Coronary artery (tissue), 2 donors: ENCODE measurements at regions not wholly inside any gene's neighbourhood (a gene's known extent, or its start where the extent isn't known, plus 50 kb on each side); places are given as distances from the start of the nearest gene placed in this dataset.

ENCODE experiments used
- DNase-seq: peaks from one replicate; pipeline ENCODE4 v3.0.0-alpha.2; 2017; ENCODE audit warnings: low spot score
- H3K27ac ChIP-seq, 2 donors: fragments of 200-600 bp; sonication (generic); one replicate each; pipeline ENCODE4 v1.5.1; 2016 to 2019
- H3K4me3 ChIP-seq: fragments of 200-600 bp; sonication (generic); 2 replicates; pipeline ENCODE4 v1.5.1; 2016; ENCODE audit warnings: mild to moderate bottlenecking, moderate library complexity
- CTCF ChIP-seq: fragments of 200-600 bp; sonication (generic); IDR thresholded peaks from one replicate; pipeline ENCODE4 v1.5.1; 2019; ENCODE audit warnings: antibody characterized with exemption

DNA sequence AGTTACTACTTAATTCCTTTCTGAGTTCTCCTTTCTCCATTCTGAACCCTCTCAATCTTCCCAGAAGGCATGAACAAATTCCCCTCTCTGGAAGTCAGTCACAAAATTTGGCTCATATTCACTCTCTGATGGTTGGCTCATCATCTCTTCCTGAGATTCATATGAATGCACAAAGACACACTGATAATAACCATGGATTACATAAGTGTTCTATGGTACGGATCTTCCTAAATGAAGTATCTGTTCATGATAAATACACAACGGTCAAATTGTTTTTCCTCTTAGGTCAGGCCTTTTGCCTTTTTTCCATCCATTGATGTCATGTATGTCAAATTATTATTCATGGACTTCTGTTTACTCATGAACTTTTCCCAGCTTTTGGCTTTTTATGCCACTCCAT lies 162.6 kb downstream of the P2RY1 start:
- TF ChIP-seq CTCF, result no peak
- no peak overlapping the region for H3K4me3 ChIP-seq
- no peak overlapping the region for H3K27ac ChIP-seq
- DNase-seq, result no peak

- Histone ChIP-seq H3K4me3 (no peak overlapping the region), H3K27ac (no peak overlapping the region)
- no peak for TF ChIP-seq CTCF
- DNase-seq, result no peak
Measured at GRCh38 chr3:152998591-152998990, 163.4 kb upstream of the RAP2B start.

GRCh38 chr3:153000325-153000724 lies 161.7 kb upstream of the RAP2B start:
- no peak for DNase-seq
- H3K4me3 ChIP-seq, result no peak overlapping the region
- no peak overlapping the region for H3K27ac ChIP-seq
- TF ChIP-seq CTCF, result no peak

DNA sequence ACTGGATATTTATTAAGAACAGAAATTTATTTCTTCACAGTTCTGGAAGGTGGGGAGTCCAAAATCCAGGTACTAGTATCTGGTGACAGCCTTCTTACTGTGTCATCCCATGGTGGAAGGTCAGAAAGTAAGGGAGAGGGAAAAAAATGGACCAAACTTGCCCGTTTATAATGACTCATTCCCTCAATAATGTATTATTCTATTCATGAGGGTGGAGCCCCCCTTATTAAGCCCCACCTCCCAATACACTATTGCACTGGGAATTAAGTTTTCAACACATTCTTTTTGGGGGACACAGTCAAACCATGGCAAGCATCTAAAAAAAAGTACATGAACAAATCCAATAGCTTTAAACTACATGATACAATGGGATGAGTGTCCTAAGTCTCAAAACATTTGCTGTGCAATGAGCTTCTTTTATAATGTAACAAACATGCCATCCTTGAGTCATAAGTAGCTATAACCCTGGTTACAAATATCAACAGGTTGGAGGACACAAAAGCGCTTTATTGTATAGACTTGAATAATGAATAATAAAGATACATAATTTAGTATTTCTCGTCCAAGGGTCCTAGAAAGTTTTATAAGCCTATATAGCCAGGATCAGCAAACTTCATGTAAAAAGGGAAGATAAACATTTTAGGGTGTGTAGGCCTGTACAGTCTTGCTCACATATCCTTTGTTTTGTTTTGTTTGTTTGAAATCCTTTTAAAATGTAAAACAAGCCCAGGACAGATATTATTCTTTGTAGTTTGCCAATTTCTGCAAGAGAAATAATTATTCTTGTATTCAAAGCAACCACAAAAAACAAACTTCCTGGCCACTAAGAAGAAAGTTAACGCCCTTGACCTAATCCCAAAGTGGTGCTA lies 160.6 kb upstream of the RAP2B start:
- no peak for DNase-seq
- H3K4me3 ChIP-seq, result no peak overlapping the region
- H3K27ac ChIP-seq, result no peak overlapping the region
- TF ChIP-seq CTCF, result no peak

DNA sequence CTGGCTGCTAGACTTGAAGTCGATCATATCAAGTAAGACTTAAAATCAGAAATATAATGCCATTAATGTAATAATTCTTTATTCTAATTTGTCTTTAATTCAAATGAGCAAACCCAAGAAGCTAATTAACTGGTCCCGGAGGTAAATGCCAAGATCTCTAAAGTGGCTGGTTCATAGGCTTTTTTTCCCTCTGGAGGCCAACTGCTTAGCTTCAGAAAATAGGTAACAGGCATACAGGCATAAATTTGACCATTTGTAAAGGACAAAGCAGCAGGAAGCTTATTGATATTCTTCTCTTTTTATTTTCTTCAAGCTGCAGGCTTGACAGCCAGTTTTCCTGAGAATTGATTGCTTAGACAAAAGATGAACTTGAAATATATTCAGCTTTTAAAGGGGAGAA lies 158.6 kb upstream of the RAP2B start:
- H3K27ac ChIP-seq, result no peak overlapping the region
- DNase-seq, result no peak
- TF ChIP-seq CTCF, result no peak
- H3K4me3 ChIP-seq, result no peak overlapping the region

DNA sequence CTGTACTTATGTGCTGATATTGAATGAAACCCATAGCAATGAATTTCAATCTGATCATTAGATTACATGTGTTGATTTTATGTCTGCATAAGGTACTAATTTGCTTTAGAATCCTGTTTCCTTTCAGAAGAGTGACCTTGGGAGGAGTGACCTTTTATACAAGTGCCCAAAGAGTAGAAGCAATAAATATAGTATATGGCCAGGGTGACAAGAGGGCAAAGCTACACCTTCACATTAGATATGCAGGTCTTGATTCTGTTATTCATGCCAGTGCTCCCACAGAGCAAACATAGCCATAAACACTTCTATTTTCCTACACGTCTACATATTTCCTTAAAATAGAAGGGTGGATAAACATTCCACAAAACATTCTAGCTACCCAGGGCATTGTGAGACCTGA lies 158.2 kb upstream of the RAP2B start:
- no peak overlapping the region for H3K4me3 ChIP-seq
- no peak for TF ChIP-seq CTCF
- no peak overlapping the region for H3K27ac ChIP-seq
- DNase-seq, result no peak

- DNase-seq, result no peak
- TF ChIP-seq CTCF, result no peak
Measured at GRCh38 chr3:153008226-153008625, 153.8 kb upstream of the RAP2B start.

More at GRCh38 chr3:153008226-153008625, 153.8 kb upstream of the RAP2B start:
- no peak overlapping the region for H3K27ac ChIP-seq
- H3K4me3 ChIP-seq, result no peak overlapping the region
